ENCODE measurements at regions not wholly inside any gene's neighbourhood (a gene's known extent, or its start where the extent isn't known, plus 50 kb on each side); places are given as distances from the start of the nearest gene placed in this dataset.

DNA sequence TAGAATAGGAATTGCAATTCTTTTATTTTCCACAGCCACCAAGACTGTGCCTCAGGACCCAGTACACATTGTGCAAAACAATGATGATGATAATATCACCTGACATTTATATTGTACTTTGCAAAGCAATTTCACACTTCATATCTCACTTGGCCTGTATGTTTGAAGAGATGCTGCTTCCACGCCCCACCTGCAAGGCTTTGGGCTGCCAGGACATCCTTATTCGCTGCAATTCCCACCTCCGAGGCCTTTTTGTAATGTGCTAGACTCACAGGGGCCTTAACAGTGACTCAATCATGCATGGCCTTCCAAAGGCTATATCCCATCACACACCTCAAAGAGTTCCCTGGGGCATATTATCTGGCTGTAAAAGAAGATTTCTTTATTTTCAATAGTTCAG is 200.9 kb downstream of the MYLK4 start:
- Histone ChIP-seq H3K4me3 (ENCODE audit: low read depth, low read length, poor library complexity, severe bottlenecking) (no peak overlapping the region), H3K27ac (ENCODE audit: low read depth, low read length, poor library complexity, severe bottlenecking) (no peak overlapping the region), H3K27me3 (ENCODE audit: insufficient read depth, low read length) (no peaks in the 10 kb centered on the region), H3K9ac (ENCODE audit: low read length) (no peak overlapping the region), H3K9me3 (ENCODE audit: low read length) (no peaks in the 10 kb centered on the region), H3K79me2 (ENCODE audit: insufficient read depth, low read length) (no peaks in the 10 kb centered on the region), H3K4me1 (ENCODE audit: insufficient read depth, low read length, severe bottlenecking) (no peaks in the 10 kb centered on the region), H3K36me3 (ENCODE audit: insufficient read depth, low read length) (no peaks in the 10 kb centered on the region; the same call in 1 of the 2 replicates), H2AFZ (ENCODE audit: low read length) (no peak overlapping the region), H3K9me2 (ENCODE audit: low read depth, low read length) (no peaks in the 10 kb centered on the region), H3K4me2 (ENCODE audit: low read length) (no peak overlapping the region), H4K20me1 (ENCODE audit: insufficient read depth, low read length) (no peaks in the 10 kb centered on the region), H3F3A (ENCODE audit: insufficient read depth, low read length) (no peaks in the 10 kb centered on the region)
- TF ChIP-seq, protein P1, sequence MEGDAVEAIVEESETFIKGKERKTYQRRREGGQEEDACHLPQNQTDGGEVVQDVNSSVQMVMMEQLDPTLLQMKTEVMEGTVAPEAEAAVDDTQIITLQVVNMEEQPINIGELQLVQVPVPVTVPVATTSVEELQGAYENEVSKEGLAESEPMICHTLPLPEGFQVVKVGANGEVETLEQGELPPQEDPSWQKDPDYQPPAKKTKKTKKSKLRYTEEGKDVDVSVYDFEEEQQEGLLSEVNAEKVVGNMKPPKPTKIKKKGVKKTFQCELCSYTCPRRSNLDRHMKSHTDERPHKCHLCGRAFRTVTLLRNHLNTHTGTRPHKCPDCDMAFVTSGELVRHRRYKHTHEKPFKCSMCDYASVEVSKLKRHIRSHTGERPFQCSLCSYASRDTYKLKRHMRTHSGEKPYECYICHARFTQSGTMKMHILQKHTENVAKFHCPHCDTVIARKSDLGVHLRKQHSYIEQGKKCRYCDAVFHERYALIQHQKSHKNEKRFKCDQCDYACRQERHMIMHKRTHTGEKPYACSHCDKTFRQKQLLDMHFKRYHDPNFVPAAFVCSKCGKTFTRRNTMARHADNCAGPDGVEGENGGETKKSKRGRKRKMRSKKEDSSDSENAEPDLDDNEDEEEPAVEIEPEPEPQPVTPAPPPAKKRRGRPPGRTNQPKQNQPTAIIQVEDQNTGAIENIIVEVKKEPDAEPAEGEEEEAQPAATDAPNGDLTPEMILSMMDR (IDR thresholded peaks at IDR 0.05; ENCODE audit: low read length) = no peak
- no peak for TF ChIP-seq EZH2 (IDR thresholded peaks at IDR 0.05; ENCODE audit: borderline replicate concordance, low read length)

DNA sequence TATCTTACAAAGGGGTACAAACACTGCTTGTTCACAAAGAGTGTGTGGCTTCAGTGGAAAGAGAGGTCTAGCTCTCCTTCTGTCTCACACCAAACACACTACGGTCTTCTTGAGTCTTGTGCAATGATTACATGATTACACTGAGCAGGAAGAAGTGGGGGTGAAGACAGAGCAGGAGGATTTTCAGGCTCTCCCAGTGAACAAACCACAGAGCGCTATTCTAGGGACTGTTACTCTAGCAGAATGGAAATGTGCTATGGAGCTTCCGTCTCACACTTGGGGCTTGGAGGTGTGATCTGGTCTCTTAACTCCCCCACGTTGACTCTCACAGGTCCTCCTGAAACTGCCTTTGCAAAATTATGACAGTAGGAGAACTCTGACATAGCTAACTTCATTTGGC is 203.4 kb downstream of the MYLK4 start:
- no peaks in the 10 kb centered on the region for H3K79me2 ChIP-seq (ENCODE audit: insufficient read depth, low read length)
- H3K27ac ChIP-seq (ENCODE audit: low read depth, low read length, poor library complexity, severe bottlenecking) = no peak overlapping the region
- no peaks in the 10 kb centered on the region for H3K9me2 ChIP-seq (ENCODE audit: low read depth, low read length)
- H3K9me3 ChIP-seq (ENCODE audit: low read length) = no peaks in the 10 kb centered on the region
- H2AFZ ChIP-seq (ENCODE audit: low read length) = no peak overlapping the region
- H3K27me3 ChIP-seq (ENCODE audit: insufficient read depth, low read length) = no peaks in the 10 kb centered on the region
- TF ChIP-seq, protein P1 (IDR thresholded peaks at IDR 0.05; ENCODE audit: low read length) = no peak
- TF ChIP-seq EZH2 (IDR thresholded peaks at IDR 0.05; ENCODE audit: borderline replicate concordance, low read length) = no peak
- H3K4me1 ChIP-seq (ENCODE audit: insufficient read depth, low read length, severe bottlenecking) = no peaks in the 10 kb centered on the region
- H3K36me3 ChIP-seq (ENCODE audit: insufficient read depth, low read length) = no peaks in the 10 kb centered on the region; the same call in 1 of the 2 replicates
- no peaks in the 10 kb centered on the region for H3F3A ChIP-seq (ENCODE audit: insufficient read depth, low read length)
- H3K4me2 ChIP-seq (ENCODE audit: low read length) = no peak overlapping the region
- no peak overlapping the region for H3K9ac ChIP-seq (ENCODE audit: low read length)
- no peaks in the 10 kb centered on the region for H4K20me1 ChIP-seq (ENCODE audit: insufficient read depth, low read length)
- H3K4me3 ChIP-seq (ENCODE audit: low read depth, low read length, poor library complexity, severe bottlenecking) = no peak overlapping the region

DNA sequence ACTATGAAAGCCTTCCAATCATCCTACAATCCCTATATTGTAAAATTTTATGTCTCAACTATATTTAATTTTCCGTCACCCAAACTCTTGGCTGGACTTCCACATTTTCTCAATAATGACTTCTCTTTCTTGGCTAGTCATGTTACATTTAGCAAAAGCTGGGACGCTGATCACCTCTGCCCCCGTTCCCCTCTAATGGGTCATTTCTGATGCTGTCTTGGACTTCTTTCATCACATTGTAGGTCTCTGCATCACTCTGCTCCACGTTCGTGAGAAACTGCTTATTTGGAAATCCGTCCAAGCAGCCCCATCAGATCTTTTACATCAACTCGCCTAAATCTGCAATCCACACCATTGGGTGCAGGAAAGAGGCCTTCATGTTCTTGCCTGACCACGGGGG is 203.8 kb downstream of the MYLK4 start:
- H3K4me2 ChIP-seq (ENCODE audit: low read length) = no peak overlapping the region
- H3K36me3 ChIP-seq (ENCODE audit: insufficient read depth, low read length) = no peaks in the 10 kb centered on the region; the same call in 1 of the 2 replicates
- H3K9me2 ChIP-seq (ENCODE audit: low read depth, low read length) = no peaks in the 10 kb centered on the region
- no peaks in the 10 kb centered on the region for H3F3A ChIP-seq (ENCODE audit: insufficient read depth, low read length)
- TF ChIP-seq, protein P1 (IDR thresholded peaks at IDR 0.05; ENCODE audit: low read length) = no peak
- no peak for TF ChIP-seq EZH2 (IDR thresholded peaks at IDR 0.05; ENCODE audit: borderline replicate concordance, low read length)
- H3K27me3 ChIP-seq (ENCODE audit: insufficient read depth, low read length) = no peaks in the 10 kb centered on the region
- no peaks in the 10 kb centered on the region for H3K9me3 ChIP-seq (ENCODE audit: low read length)
- no peak overlapping the region for H3K9ac ChIP-seq (ENCODE audit: low read length)
- H2AFZ ChIP-seq (ENCODE audit: low read length) = no peak overlapping the region
- no peak overlapping the region for H3K4me3 ChIP-seq (ENCODE audit: low read depth, low read length, poor library complexity, severe bottlenecking)
- H4K20me1 ChIP-seq (ENCODE audit: insufficient read depth, low read length) = no peaks in the 10 kb centered on the region
- H3K79me2 ChIP-seq (ENCODE audit: insufficient read depth, low read length) = no peaks in the 10 kb centered on the region
- H3K4me1 ChIP-seq (ENCODE audit: insufficient read depth, low read length, severe bottlenecking) = no peaks in the 10 kb centered on the region
- H3K27ac ChIP-seq (ENCODE audit: low read depth, low read length, poor library complexity, severe bottlenecking) = no peak overlapping the region

Measured in OCI-LY1 (cell line).